Activated naive CD8-positive, alpha-beta T cell treated with anti-CD3 and anti-CD28 coated beads, Interleukin-2, amount 50 U/mL, for 24 hours (primary cell): ENCODE measurements at regions not wholly inside any gene's neighbourhood (a gene's known extent, or its start where the extent isn't known, plus 50 kb on each side); places are given as distances from the start of the nearest gene placed in this dataset.
"Not testable (repeated sequence)": the region's sequence is repeated elsewhere in the genome, so short reads cannot be mapped to it uniquely, and the experiment has no call there.

Source experiments
- ATAC-seq: fragments of 150-1000 bp; cut with Tn5 transposase; one replicate; pipeline ENCODE4 v1.10.0; 2021
- DNase-seq: peaks from one replicate; pipeline ENCODE4 v3.0.0; 2021
- H3K27ac Mint-ChIP-seq: one replicate; pipeline ENCODE4 v1.8.0; 2021; ENCODE audit warnings: mild to moderate bottlenecking, mixed read lengths
- H3K27me3 Mint-ChIP-seq: one replicate; pipeline ENCODE4 v1.8.0; 2021; ENCODE audit warnings: mixed read lengths
- H3K36me3 Mint-ChIP-seq: one replicate; pipeline ENCODE4 v1.8.0; 2021; ENCODE audit warnings: low read depth, mixed read lengths
- H3K4me1 Mint-ChIP-seq: one replicate; pipeline ENCODE4 v1.8.0; 2021; ENCODE audit warnings: mixed read lengths
- H3K4me3 Mint-ChIP-seq: one replicate; pipeline ENCODE4 v1.8.0; 2021; ENCODE audit warnings: mild to moderate bottlenecking, moderate library complexity, mixed read lengths
- H3K9me3 Mint-ChIP-seq: one replicate; pipeline ENCODE4 v1.8.0; 2021; ENCODE audit warnings: mixed read lengths

DNA sequence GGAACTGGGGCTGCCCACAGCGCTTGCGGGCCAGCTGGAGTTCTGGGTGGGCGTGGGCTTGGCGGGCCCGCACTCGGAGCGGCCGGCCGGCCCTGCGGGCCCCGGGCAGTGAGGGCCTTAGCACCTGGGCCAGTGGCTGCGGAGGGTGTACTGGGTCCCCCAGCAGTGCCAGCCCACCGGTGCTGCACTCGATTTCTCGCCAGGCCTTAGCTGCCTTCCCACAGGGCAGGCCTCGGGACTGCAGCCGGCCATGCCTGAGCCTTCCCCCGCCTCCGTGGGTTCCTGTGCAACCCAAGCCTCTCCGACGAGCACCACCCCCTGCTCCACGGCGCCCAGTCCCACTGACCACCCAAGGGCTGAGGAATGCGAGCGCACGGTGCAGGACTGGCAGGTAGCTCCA, 232.5 kb downstream of the FAM181B start:
- DNase-seq, H3K4me1 Mint-ChIP-seq, ATAC-seq, H3K27ac Mint-ChIP-seq, H3K9me3 Mint-ChIP-seq, H3K36me3 Mint-ChIP-seq, H3K27me3 Mint-ChIP-seq, H3K4me3 Mint-ChIP-seq: not testable (repeated sequence)

DNA sequence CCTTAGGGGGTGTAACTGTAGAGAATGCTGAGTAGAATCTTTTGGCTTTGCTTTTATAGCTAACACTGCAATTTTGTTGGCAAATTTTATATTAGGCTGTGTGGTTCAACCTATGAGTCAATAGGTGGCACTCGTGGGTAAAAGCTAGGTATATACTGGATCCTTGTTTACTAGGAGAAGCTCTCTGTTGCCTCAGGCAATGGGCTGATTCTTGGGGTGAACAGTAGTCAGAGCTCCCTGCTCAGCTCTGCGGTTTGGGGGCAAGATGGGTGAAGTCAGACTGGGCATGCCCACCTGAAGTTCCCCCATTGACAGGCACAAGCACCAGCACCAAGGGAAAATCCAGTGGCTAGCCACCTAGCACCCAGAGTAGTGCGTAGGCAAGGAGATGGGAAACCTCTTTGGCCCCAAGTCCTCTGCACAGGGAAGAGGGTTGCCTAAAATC, 238.7 kb downstream of the FAM181B start:
- peak; percentile 24 for ATAC-seq
- Mint-ChIP-seq H3K4me3 (no peak overlapping the region), H3K4me1 (no peaks in the 10 kb centered on the region), H3K9me3 (peaks cover 7% of the 10 kb centered on the region), H3K27me3 (no peaks in the 10 kb centered on the region), H3K27ac (no peak overlapping the region), H3K36me3 (no peaks in the 10 kb centered on the region)
- DNase-seq, result no peak

DNA sequence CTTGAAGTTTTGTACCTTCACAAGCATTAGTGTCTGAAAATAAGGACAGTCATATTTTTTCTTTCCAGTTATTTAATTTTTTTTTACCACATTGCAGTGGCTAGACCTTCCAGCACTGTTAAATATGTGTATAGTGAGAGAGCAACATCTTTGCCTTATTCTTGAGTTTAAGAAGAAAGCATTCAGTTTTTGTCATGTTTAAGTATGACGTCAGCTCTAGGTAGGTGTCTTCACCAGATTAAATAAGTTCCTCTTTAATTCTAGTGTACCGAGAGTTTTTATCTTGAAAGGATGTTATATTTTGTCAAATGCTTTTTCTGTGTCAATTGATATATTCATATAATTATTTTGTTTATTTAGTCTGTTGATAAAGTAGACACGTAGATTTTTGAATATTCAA, 258.8 kb downstream of the FAM181B start:
- no peak for ATAC-seq
- no peaks in the 10 kb centered on the region for H3K4me1 Mint-ChIP-seq
- no peak for DNase-seq
- no peak overlapping the region for H3K27ac Mint-ChIP-seq
- H3K9me3 Mint-ChIP-seq, result peaks cover 4% of the 10 kb centered on the region
- H3K27me3 Mint-ChIP-seq, result no peaks in the 10 kb centered on the region
- no peak overlapping the region for H3K4me3 Mint-ChIP-seq
- no peaks in the 10 kb centered on the region for H3K36me3 Mint-ChIP-seq

DNA sequence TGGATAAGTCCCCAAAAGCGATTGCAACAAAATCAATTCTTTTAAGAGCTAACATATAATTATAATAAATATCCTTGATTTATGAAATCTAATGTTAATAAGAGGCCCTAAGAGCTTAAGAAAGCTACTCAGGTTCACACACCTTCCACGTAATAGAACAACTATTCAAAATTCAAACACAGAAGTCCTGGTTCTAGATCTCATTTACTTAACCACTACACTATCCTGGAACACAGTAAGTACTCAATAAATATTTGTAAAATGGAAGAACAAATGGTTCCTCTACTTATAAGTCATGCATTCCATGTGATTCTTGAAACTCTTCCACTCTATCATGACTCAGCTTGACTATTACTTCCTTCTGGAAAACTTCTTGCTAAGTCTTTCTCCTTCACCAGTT, 268.2 kb downstream of the FAM181B start:
- ATAC-seq, result no peak

DNA sequence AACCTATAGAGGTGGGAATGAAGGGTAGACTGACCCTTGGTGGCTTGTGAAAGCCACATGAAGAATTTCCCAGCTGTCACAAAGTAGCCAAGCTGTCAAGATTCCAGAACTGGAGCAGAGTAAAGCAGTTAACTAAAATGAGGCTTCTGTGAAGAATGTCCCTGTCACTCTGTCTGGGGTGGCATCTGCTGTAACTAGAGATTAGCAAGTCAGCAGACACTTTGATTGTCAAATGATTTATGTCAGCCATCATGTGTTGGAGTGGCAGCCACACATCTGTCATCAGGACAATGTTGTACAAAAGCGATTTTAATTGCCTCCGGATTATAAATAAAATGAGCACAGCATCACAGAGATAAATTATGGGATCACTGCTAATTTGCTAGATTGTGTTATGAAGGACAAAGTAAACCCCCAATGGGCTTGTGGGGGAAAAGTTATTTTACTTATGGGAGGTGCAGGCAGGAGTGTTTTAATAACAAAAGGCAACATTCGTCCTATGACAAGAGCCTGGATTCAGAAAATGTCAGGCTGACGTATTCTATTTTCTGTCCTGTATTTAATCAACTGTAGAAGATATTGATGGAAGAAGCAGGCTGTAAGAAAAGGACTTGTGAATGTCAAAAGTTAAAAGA, 270.9 kb downstream of the FAM181B start:
- ATAC-seq, result no peak
- Mint-ChIP-seq H3K4me1 (no peaks in the 10 kb centered on the region), H3K36me3 (no peaks in the 10 kb centered on the region), H3K4me3 (no peak overlapping the region), H3K27ac (no peak overlapping the region), H3K9me3 (no peaks in the 10 kb centered on the region), H3K27me3 (no peaks in the 10 kb centered on the region)
- DNase-seq, result no peak

More for the DNA sequence above, 268.2 kb downstream of the FAM181B start:
- H3K4me3 Mint-ChIP-seq, result no peak overlapping the region
- no peak overlapping the region for H3K27ac Mint-ChIP-seq
- DNase-seq, result no peak
- no peaks in the 10 kb centered on the region for H3K27me3 Mint-ChIP-seq
- H3K36me3 Mint-ChIP-seq, result no peaks in the 10 kb centered on the region
- H3K4me1 Mint-ChIP-seq, result no peaks in the 10 kb centered on the region
- no peaks in the 10 kb centered on the region for H3K9me3 Mint-ChIP-seq

DNA sequence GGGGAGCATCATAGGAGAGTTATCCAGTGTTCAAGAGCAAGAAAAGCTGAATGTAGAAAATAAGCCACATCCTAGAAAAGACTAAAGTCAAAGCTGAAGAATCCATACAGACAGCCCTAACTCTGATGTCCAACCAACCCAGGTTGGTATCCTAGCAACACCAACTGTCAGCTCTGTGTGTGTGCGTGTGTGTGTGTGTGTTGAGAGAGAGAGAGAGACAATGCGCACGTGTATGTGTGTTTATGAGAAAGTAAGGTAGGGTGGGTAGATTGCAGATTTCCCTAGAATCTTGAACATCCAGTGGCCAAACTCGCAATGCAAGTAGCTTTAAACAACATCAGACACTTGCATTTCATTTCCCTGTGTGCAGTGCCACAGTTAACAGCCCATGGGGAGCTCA, 274.9 kb downstream of the FAM181B start:
- H3K9me3 Mint-ChIP-seq, result no peaks in the 10 kb centered on the region
- no peak for ATAC-seq

DNA sequence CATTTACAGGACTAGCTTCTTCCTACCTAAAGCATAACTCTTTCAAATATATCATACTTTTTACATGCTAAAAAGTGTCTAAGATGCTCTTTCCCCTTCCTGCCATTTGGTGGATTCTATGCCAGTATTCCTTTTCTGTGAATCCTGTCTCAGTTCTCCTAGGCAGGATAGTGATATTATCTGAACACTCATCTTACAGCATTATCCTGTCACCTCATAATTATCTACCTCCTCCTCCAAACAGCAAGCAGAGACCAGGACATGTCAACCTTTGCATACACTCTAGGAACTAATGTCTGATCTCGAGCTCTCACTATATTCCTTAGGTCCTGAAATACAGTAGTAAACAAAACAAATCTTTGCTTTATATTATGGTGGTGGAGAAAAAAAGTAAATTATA, 275.5 kb downstream of the FAM181B start:
- ATAC-seq (no peak), DNase-seq (no peak)
- Mint-ChIP-seq H3K27ac (no peak overlapping the region), H3K4me3 (no peak overlapping the region), H3K9me3 (no peaks in the 10 kb centered on the region), H3K4me1 (no peaks in the 10 kb centered on the region), H3K36me3 (no peaks in the 10 kb centered on the region), H3K27me3 (no peaks in the 10 kb centered on the region)

More for the DNA sequence above, 274.9 kb downstream of the FAM181B start:
- Mint-ChIP-seq H3K36me3 (no peaks in the 10 kb centered on the region), H3K27ac (no peak overlapping the region), H3K27me3 (no peaks in the 10 kb centered on the region), H3K4me1 (no peaks in the 10 kb centered on the region), H3K4me3 (no peak overlapping the region)
- DNase-seq, result no peak

DNA sequence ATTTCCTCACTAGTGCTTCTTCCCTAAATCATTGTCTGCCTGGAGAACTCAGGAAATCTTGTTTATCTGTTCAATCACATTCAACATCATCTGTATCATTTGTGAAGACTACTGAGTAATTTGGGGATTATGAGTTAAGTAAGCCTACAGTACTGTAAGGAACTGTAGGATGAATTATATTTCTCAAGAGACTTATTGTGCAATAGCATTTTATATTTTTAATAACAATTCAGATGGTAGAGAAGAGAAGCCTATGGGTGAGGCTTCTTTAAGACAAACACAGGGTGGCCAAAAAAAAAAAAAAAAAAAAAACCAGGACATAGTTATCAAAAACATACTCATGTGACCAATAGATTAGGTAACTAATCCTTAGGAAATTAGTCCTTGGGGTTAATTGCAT, 282.7 kb downstream of the FAM181B start:
- Mint-ChIP-seq H3K36me3 (no peaks in the 10 kb centered on the region), H3K4me1 (no peaks in the 10 kb centered on the region), H3K4me3 (no peak overlapping the region), H3K27ac (no peak overlapping the region), H3K27me3 (no peaks in the 10 kb centered on the region), H3K9me3 (no peaks in the 10 kb centered on the region)
- DNase-seq (no peak), ATAC-seq (no peak)

DNA sequence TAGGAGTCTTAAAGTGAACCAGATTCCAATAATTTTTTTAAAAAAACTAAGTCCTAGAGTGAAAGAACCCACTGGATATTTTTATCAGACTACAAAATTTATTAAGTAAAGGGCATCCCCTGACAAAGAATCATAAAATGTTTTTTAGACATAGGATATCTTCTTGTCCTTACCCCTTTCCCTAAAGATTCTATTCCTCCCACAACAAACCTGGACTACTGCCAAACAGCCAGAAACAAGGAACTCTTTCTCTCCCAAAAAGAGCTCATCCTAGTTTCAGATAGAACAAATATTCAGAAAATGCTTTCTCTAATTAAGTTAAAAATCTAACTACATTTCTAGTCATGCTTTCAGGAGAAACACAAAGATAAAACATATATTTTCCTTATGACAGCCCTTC, 327.1 kb downstream of the FAM181B start:
- no peak for DNase-seq

DNA sequence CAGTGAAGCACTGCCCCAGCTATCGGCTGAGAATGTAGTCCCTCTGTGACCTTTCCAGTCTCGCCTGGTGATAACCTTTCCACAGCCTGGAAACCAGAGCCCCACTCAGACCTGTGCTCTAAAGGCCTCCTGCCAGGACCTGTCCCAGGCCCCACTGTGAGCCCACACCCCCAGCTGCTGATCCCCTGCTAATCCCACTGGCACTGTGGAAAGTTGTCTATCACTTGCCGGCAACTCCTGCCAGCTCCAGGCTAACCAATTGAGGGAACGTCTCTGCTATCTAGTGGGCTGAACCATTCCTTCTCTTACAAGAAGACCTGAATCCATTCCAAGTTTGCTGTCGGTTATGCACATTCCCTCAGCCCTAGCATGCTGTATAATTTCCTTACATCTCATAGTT, 328.2 kb downstream of the FAM181B start:
- Mint-ChIP-seq H3K27ac (no peak overlapping the region), H3K4me3 (no peak overlapping the region)
- DNase-seq, result no peak

More for the DNA sequence above, 327.1 kb downstream of the FAM181B start:
- H3K36me3 Mint-ChIP-seq, result no peaks in the 10 kb centered on the region
- no peaks in the 10 kb centered on the region for H3K27me3 Mint-ChIP-seq
- no peak overlapping the region for H3K27ac Mint-ChIP-seq
- peaks cover 4% of the 10 kb centered on the region for H3K9me3 Mint-ChIP-seq
- H3K4me3 Mint-ChIP-seq, result no peak overlapping the region
- no peaks in the 10 kb centered on the region for H3K4me1 Mint-ChIP-seq
- ATAC-seq, result no peak

DNA sequence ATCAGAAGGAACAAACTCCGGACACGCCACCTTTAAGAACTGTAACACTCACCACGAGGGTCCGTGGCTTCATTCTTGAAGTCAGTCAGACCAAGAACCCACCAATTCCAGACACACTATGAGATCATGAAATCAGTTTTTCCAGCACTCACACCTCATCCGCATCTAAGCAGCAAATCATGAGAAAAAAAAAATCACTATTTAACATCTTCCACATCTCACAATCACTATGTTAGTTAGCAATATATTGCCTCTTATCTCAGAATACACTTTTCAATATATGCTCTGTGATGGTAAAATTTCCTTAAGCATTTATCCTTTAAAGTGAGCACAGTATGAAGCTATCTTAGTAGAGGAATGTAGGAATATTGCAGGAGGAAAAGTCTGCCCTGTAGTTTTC, 328.7 kb downstream of the FAM181B start:
- H3K27ac Mint-ChIP-seq, result no peak overlapping the region
- H3K9me3 Mint-ChIP-seq, result peaks cover 4% of the 10 kb centered on the region
- H3K27me3 Mint-ChIP-seq, result no peaks in the 10 kb centered on the region
- no peaks in the 10 kb centered on the region for H3K36me3 Mint-ChIP-seq
- ATAC-seq (no peak), DNase-seq (no peak)
- H3K4me1 Mint-ChIP-seq, result no peaks in the 10 kb centered on the region
- H3K4me3 Mint-ChIP-seq, result no peak overlapping the region

More for the DNA sequence above, 328.2 kb downstream of the FAM181B start:
- H3K36me3 Mint-ChIP-seq, result no peaks in the 10 kb centered on the region
- H3K9me3 Mint-ChIP-seq, result peaks cover 4% of the 10 kb centered on the region
- no peaks in the 10 kb centered on the region for H3K4me1 Mint-ChIP-seq
- H3K27me3 Mint-ChIP-seq, result no peaks in the 10 kb centered on the region
- no peak for ATAC-seq

DNA sequence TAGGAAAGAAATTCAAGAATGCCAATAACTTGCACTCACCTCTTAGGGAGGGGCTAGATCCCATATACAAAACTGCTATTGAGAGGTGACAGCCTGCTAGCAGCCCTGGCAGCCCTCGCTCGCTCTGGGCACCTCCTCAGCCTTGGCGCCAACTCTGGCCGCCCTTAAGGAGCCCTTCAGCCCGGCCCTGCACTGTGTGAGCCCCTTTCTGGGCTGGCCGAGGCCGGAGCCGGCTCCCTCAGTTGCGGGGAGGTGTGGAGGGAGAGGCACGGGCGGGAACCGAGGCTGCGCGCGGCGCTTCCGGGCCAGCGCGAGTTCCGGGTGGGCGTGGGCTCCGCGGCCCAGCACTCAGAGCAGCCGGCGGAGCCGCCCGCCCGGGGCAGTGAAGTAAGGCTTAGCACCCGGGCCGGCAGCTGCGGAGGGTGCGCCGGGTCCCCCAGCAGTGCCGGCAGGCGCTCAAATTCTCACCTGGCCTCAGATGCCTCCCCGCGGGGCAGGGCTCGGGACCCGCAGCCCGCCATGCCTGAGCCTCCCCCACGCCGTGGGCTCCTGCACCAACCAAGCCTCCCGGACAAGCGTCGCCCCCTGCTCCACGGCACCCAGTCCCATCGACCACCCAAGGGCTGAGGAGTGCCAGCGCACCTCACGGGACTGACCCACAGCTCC, 329.9 kb downstream of the FAM181B start:
- no peaks in the 10 kb centered on the region for H3K36me3 Mint-ChIP-seq
- H3K9me3 Mint-ChIP-seq, result peaks cover 4% of the 10 kb centered on the region
- no peaks in the 10 kb centered on the region for H3K27me3 Mint-ChIP-seq
- H3K4me3 Mint-ChIP-seq, result no peak overlapping the region
- no peak overlapping the region for H3K27ac Mint-ChIP-seq
- H3K4me1 Mint-ChIP-seq, result no peaks in the 10 kb centered on the region
- no peak for ATAC-seq
- DNase-seq, result no peak

DNA sequence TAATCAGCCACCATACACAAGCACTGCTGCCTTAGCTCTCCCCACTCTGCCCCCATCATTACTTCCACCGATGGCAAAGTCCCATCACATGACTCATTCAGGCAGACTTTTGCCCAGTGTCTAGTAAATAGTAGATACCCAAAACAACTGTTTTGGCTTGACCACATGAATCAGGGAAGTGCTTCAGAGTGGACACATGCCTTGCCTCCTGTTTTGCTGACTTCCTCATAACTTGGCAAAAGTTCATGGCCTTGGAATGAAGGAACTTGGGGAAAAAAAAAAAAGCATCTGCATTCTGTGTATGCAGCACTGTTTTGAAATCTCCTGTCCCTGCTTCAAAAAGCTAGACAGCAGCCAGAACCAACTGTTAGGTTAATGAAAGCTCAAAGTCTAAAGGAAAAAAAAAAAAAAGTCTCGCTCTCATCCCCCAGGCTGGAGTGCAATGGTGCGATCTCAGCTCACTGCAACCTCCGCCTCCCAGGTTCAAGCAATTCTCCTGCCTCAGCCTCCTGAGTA, 335.3 kb downstream of the FAM181B start:
- Mint-ChIP-seq H3K27ac (no peak overlapping the region), H3K4me3 (no peak overlapping the region), H3K9me3 (no peaks in the 10 kb centered on the region), H3K27me3 (no peaks in the 10 kb centered on the region), H3K4me1 (no peaks in the 10 kb centered on the region), H3K36me3 (no peaks in the 10 kb centered on the region)
- no peak for DNase-seq
- ATAC-seq, result no peak

DNA sequence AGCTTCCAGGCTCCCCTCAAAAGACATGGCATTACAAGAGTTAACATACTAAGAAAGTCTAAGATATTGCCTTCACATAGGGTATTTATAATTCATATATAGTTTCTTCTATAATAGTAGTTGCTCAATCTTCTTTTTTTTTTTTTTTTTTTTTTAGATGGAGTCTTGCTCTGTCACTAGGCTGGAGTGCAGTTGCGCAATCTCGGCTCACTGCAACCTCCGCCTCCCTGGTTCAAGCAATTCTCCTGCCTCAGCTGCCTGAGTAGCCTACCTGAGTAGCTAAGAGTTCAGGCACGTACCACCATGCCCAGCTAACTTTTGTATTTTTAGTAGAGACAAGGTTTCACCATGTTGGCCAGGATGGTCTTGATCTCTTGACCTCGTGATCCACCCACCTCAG, 337.0 kb downstream of the FAM181B start:
- not testable (repeated sequence) for H3K4me3 Mint-ChIP-seq, H3K9me3 Mint-ChIP-seq, H3K27ac Mint-ChIP-seq, ATAC-seq, H3K36me3 Mint-ChIP-seq, H3K27me3 Mint-ChIP-seq, DNase-seq, H3K4me1 Mint-ChIP-seq

DNA sequence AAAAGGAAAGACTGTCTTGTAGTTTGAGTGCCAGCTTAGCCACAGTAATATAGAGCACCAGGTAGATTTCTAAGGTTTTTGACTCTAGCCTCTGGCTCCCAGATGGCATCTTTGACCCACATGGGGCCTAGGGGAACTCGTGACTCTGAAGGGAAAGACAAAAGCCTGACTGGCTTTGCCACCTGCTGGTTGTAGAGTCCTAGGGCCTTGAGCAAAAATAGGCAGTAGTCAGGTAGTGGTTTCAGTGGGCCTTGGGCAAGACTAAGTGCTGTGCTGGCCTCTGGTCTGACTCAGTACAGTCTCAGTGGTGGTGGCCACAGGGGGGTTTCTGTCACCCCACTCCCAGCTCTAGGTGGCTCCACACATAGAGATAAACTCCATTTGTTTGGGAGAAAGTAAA, 349.4 kb downstream of the FAM181B start:
- Mint-ChIP-seq H3K36me3 (no peaks in the 10 kb centered on the region), H3K27me3 (no peaks in the 10 kb centered on the region), H3K27ac (no peak overlapping the region), H3K4me1 (no peaks in the 10 kb centered on the region), H3K9me3 (peaks cover 6% of the 10 kb centered on the region), H3K4me3 (no peak overlapping the region)
- no peak for ATAC-seq
- DNase-seq, result no peak
